ENCODE measurements at regions not wholly inside any gene's neighbourhood (a gene's known extent, or its start where the extent isn't known, plus 50 kb on each side); places are given as distances from the start of the nearest gene placed in this dataset.

GRCh38 chr16:49024896-49025295, 256.7 kb downstream of the CBLN1 start:
- TF ChIP-seq CTCF (IDR thresholded peaks at IDR 0.05 in 4 of 5, conservative IDR thresholded peaks at IDR 0.05 in 1 of 5) (no peak), POLR2A (IDR thresholded peaks at IDR 0.05) (no peak)

Data from gastrocnemius medialis (tissue), 4 donors.